ENCODE measurements at regions not wholly inside any gene's neighbourhood (a gene's known extent, or its start where the extent isn't known, plus 50 kb on each side); places are given as distances from the start of the nearest gene placed in this dataset.

- TF ChIP-seq CTCF (IDR thresholded peaks at IDR 0.05) (no peak), POLR2A (IDR thresholded peaks at IDR 0.05) (no peak)
These were observed 204.4 kb upstream of the ZNF385D start for GRCh38 chr3:21955406-21955805.
